Activated T-cell treated with anti-CD3 and anti-CD28 coated beads for 24 hours (primary cell): ENCODE measurements at regions not wholly inside any gene's neighbourhood (a gene's known extent, or its start where the extent isn't known, plus 50 kb on each side); places are given as distances from the start of the nearest gene placed in this dataset.
A peak's percentile ranks its signal among the peaks of the same experiment; 100 is the strongest.

Experiments used
- DNase-seq: peaks from one replicate; pipeline ENCODE4 v3.0.0-alpha.2; 2020; ENCODE audit warnings: low read depth

GRCh38 chr22:18731075-18731666, 119.5 kb upstream of the RIMBP3 start:
- no peak for DNase-seq

DNA sequence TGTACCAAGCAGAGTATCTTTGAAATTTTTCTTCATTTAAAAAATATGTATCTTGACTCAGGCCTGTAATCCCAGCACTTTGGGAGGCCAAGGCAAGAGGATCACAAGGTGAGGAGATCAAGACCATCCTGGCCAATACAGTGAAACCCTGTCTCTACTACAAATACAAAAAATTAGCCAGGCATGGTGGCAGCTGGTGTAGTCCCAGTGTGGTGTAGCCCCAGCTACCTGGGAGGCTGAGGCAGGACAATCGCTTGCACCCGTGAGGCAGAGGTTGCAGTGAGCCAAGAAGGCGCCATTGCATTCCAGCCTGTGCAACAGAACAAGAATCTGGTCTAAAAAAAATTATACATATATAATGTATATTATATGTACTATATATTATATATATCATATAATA, 118.7 kb upstream of the RIMBP3 start:
- peak; percentile 27 for DNase-seq
